HG02840 (cell line): ENCODE measurements at regions not wholly inside any gene's neighbourhood (a gene's known extent, or its start where the extent isn't known, plus 50 kb on each side); places are given as distances from the start of the nearest gene placed in this dataset.

Experiments used
- ATAC-seq: cut with Tn5 transposase; IDR thresholded peaks from one replicate; pipeline ENCODE4 v1.9.1; 2021; ENCODE audit warnings: mild to moderate bottlenecking, moderate library complexity, moderate number of reproducible peaks; ENCODE audit not compliant: unreplicated experiment, low FRiP score

DNA sequence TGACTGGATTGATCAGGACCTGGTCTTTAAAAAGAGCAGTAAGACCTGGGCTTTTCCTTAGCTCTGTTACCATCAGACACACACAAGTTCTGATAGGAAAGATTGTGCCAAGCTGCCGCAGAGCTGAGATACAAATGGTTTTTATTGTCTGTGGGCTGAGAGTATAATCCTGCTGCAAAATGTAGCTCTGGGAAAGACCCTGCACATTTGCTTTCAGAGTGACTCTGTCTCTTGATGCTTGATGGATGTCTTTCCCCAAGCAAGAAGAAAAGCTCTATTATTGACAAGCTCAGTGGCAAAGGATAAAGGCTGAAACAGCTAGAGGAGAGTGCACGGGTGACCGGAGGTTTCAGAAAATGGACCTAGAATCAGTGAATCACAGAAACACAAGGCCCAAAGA, 95.3 kb upstream of the PARD3B start:
- ATAC-seq: no peak

DNA sequence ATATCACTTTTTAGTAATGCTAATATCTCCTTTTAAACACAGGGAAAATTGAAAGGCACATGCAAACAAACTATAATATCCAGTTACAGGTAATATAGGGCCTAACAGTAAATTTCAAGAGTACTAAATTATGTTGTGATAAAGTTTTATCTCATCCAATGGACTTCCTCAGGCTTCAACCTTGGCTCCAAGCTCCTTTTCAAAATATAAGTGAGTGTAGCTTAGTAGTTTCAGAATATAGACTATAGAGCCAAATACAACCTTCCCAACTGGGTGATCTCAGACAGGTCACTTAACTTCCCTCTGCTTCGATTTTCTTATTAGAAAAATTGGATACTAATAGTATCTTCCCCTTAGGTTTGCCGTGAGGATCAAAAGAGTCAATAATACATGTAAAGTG, 93.5 kb upstream of the PARD3B start:
- ATAC-seq: no peak

DNA sequence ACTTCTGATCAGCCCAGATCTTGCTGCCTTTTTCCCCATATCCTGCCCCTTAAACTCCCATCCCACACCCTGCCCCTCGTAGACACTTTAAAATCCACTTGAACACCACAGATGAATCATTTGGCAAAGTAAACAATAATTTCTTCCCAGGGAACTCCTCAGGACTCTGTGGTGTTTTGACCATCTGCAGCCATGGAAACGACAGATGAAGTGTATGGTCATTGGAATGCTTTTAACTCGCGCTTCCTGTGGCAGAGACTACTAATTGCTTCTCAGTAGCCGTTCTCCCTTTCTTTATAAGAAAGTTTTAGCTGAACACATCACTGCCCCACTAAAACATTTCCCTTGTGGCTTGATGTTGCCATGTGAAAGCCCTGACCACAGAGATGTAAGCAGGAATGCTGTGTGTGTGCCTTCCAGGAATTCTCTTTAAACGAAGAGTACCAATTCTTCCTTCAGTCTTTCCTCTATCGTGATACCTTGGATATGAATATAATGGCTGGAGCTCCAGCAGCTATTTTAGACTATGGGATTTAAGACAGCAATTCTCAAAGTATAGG, 92.7 kb upstream of the PARD3B start:
- ATAC-seq: no peak

GRCh38 chr2:204453730-204454167, 91.5 kb upstream of the PARD3B start:
- no peak for ATAC-seq

DNA sequence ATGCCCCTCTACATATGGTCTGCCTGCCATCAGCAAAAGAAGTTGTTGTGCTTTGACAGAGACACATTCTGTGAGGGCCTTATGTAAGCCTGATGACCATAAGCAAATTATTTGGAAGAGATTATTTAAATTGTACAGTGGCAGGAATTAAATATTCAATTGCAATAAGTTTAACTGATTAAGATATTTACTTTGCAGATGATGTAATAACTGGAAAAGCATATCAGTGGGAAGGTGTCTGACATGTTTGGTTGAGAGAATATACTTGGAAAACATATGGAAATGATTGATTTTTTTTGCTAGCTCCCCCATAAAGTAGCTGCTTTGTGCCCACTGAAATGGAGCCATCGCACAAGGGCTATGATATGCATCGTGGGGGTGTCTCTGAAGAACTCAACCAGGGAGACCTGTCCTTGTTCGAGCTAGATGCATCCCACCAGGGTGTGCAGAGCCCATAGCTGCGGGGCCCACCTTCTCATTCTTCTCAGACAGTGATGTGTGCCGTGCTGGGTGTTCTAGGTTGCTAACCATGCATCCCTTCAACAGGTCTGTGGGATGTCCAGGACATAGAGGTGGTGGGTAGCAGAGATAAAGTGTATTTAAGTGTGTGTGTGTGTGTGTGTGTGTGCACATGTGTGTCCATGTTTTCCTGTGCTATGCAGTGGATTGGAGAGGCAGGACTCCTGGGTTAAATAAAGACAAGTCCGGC, 90.4 kb upstream of the PARD3B start:
- ATAC-seq: no peak

DNA sequence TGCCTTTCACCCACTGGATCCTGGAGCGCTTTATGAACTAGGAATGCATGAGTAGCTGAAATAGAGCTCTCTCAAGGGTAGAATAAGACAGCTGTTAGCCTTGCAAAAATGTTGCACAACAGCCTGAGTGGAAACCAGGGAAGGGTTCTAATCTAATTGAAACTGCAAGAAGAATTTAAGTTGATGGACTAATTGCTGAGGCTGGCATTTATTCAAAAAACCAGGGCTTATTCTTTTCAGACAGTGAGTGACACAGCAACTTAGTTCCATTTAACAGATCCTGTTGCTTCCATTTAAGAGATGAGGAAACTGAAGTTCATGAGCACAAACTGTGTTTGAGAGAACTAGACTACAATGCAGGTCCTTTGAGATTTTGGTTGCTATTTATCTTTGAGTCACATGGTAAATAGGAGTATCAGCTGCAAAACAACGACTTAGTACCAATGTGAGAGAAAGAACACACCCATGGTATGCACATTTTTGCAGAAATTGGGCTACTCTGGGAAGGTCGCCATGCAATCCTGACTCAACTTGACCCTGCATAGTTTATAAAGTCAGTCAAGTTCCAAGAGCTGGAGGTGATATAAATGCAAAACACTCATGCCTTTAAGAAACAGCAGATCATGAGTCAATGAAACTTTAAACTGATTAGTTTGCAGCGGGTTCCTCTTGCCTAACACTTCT, 76.4 kb upstream of the PARD3B start:
- ATAC-seq: no peak

GRCh38 chr2:204470178-204470620, 75.1 kb upstream of the PARD3B start:
- ATAC-seq: no peak

DNA sequence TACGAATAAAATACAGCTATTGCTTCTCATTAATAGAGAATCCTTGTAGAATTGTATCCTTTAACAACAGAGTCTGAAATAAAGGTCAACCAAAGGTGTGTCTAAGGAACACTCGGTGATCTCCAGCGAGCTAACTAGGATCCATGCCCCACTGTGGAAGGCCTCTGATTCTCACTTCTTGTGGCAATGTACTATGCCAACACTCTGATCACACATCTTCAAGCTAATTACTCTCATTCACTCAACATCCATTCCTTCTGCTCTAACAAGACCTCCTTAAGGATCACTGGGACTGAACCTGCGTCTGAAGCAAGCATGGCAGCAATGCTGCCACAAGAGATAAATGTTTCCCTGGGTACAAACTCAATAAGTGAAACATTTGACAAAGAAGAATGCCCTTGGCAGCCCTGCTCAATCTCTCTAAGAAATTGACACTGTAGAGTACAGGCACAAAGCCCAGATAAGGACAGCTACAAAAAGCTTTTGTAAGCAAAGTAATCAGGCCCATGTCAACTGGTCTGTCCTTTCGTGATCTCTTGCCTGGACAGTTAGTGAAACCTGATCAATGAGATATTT, 74.6 kb upstream of the PARD3B start:
- no peak for ATAC-seq

GRCh38 chr2:204472375-204472774, 72.9 kb upstream of the PARD3B start:
- ATAC-seq: no peak

DNA sequence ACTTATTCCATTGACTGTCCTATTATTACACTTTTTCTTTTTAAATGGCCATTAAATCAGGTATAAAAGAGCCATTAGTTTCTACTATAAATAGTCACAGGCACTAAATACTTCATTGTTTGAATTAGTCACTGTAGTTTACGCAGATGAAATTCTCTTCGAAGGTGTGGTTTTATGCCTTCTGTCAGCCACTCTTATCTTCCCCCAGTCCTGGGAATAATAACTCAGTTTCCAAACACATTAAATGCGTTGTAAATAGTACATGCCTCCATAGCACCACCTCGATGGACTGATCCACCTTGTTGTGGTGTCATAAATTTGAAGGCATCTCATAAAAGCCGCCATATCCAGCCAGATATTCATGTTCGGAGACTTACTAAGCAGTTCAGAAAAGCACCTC, 72.1 kb upstream of the PARD3B start:
- no peak for ATAC-seq

- no peak for ATAC-seq
These were observed 69.9 kb upstream of the PARD3B start for GRCh38 chr2:204475399-204475798.

DNA sequence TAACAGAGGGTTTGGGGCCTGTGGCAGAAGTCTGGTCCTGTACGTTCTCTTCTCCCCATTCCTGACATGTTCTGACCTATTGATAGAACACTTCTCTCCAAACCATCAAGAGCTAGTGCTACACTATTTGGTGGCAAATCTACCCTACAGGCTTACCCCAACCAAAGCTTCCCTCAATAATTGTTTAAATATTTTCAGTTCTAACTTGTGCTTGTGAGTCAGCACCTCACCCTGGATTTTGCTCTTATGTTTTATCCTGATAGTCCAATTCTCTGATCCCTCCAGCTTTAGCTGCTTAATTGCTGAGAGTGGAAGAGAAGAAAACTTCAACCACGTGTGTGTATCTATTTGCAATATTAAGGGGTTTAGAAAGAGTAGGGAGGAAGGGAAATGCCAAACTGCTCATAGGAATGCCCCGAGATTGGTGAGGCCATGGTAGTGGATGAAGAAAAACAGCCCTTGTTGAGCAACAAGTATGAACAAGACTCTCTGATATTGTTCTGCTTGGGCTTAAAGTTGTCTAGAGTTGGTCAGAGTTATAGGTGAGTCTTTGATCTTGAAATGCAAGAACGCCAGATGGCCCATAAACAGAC, 67.8 kb upstream of the PARD3B start:
- ATAC-seq: no peak

GRCh38 chr2:204479557-204479956, 65.7 kb upstream of the PARD3B start:
- no peak for ATAC-seq

DNA sequence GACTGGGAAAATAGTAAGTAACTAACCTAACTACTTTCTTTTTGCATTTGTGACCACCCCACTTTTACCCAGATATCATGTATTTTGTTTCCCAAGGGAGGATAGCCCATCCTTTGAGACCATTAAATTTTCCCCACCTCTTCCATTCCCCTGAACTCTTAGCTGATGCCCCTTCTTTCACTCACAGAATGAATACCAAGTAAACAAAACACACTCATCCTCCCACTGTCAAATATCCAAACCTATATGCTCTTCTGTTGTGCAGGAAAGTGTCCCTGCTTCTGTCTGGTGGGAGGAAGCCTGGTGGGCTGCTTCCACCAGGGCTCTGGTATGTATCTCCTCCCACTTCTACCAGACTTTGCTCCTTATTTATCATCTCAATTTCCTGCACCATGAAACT, 64.6 kb upstream of the PARD3B start:
- no peak for ATAC-seq

GRCh38 chr2:204483608-204484081, 61.6 kb upstream of the PARD3B start:
- no peak for ATAC-seq

DNA sequence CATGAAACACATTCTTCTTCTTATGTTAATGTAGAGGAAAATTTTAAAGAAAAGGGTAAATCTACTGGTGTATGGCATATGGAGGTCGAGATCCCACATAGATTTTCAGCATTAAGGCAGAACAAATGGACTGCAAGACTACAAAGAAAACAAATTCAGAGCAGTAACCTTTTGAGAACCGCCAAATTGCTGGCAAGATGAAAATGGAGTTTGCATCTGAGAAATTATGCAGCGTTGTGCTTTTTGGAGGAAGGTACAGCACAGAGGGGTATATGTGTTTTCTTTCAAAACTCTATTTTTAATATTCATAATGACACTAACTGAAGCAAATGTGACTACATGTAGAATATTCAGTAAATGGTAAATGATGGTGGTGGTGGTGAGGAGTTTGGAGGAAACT, 59.0 kb upstream of the PARD3B start:
- no peak for ATAC-seq

GRCh38 chr2:204486805-204487204, 58.5 kb upstream of the PARD3B start:
- no peak for ATAC-seq

DNA sequence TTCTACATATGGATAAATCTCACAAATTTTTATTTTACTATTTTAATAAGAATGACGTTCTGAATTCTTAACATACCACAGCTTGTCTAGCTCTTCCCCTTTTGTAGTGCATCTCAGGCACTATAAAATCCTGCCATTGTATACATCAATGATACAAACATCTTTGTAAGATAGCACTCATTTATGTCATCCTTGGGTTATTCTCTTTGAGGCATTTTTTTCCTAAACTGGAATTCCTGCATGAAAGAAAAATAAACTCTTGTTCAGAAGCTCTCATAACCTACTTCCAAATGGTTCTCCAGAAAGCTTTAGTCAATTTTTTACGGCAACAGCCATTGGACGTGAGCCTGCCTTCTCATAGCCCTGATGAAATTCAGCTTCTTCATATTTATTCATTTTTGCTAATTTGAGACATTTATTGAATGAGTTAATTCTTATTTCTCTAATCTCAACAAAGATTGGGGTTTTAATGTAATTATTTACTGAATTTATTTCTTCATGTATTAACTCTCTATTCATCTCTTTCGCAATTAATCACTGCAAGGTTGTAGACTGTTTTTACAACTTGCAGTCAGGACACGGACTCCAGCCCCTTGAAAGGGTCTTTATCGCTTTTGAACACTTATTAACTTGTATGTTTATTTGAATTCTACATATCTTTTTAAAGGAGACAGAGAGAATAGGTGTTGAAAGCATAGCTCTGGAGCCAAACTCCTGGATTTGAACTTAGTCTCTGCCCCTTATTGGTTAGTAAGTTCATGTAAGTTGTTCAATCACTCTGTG, 57.6 kb upstream of the PARD3B start:
- ATAC-seq: no peak

DNA sequence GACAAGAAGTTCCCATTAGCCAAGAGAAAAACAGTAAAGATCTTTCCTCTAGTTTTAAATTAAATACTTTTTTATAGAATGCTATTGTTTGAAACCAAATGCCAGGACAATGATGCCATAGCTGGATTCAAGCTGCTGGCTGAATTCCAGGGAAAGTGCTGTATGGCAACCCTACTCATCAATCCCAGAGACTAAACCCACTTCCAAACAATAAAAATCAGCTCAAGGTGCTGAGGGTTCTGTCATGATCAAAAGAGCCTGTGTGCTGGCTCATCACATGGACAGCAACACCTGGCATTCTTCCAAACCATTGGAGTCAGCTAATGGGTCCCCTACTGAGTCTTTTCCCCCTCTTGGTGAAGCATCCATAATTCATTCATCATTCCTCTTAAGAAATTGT, 53.7 kb upstream of the PARD3B start:
- no peak for ATAC-seq

- ATAC-seq: no peak
These were observed 52.9 kb upstream of the PARD3B start for GRCh38 chr2:204492417-204492816.
